Esophagus muscularis mucosa (tissue), 2 donors: ENCODE measurements at regions not wholly inside any gene's neighbourhood (a gene's known extent, or its start where the extent isn't known, plus 50 kb on each side); places are given as distances from the start of the nearest gene placed in this dataset.

ENCODE experiments used
- EP300 ChIP-seq: sonication (generic); formaldehyde crosslinking; IDR thresholded peaks from one replicate; pipeline ENCODE4 v1.6.1; 2017; ENCODE audit warnings: antibody characterized with exemption
- POLR2A ChIP-seq: fragments of 450-650 bp; IDR thresholded peaks from one replicate; pipeline ENCODE4 v1.6.1; 2017; ENCODE audit warnings: antibody characterized with exemption, moderate library complexity, mild to moderate bottlenecking, low read depth

DNA sequence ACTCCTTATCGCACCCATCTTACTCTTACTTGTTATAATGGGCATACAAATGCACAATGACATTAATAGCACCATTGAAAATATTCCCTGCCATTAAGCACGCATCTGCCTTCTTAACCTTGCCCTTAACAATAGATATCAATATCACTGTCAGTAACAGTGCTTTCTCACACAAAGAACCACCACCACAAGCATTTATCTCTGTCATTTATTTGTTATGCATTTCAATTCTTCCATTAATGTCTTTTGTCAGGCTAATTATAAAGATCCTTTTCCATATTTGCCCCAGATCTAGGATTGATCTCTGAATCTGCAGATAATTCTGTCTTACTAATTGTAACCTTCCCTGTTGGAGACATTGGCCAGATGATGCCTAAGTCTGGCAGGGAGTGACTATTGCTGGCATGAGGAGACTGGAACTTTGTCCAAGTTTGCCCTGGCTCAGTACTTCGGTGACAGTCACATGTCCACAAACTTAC, 419.6 kb upstream of the TGFBR2 start:
- TF ChIP-seq POLR2A (no peak), EP300 (no peak)
